WTC11 (cell line): ENCODE measurements at regions not wholly inside any gene's neighbourhood (a gene's known extent, or its start where the extent isn't known, plus 50 kb on each side); places are given as distances from the start of the nearest gene placed in this dataset.
"Not testable (repeated sequence)": the region's sequence is repeated elsewhere in the genome, so short reads cannot be mapped to it uniquely, and the experiment has no call there.

Source experiments
- ATAC-seq: fragments of 200-7000 bp; cut with Tn5 transposase; 2 replicates; pipeline ENCODE4 v1.10.0; 2021; ENCODE audit warnings: mild to moderate bottlenecking, moderate library complexity
- CTCF ChIA-PET: fragments of 300-600 bp; sonication (Branson Sonifier 250); formaldehyde crosslinking; loops from one replicate; lab custom pipeline; 2021; ENCODE audit warnings: antibody characterized with exemption; lab: Charles Lee
- POLR2A ChIA-PET: fragments of 350-600 bp; sonication (Branson Sonifier 250); formaldehyde crosslinking; loops from one replicate; lab custom pipeline; 2021; ENCODE audit warnings: antibody characterized with exemption; lab: Charles Lee
- DNase-seq: peaks from one replicate; pipeline ENCODE4 v3.0.0; 2021; ENCODE audit warnings: low spot score
- H3K27ac Mint-ChIP-seq: 2 replicates; pipeline ENCODE4 v1.8.0; 2021; ENCODE audit warnings: mixed read lengths
- H3K27me3 Mint-ChIP-seq: 2 replicates; pipeline ENCODE4 v1.8.0; 2021; ENCODE audit warnings: low read depth, mild to moderate bottlenecking, moderate library complexity, mixed read lengths
- H3K36me3 Mint-ChIP-seq: 2 replicates; pipeline ENCODE4 v1.8.0; 2021; ENCODE audit warnings: mixed read lengths
- H3K4me1 Mint-ChIP-seq: 2 replicates; pipeline ENCODE4 v1.8.0; 2022; ENCODE audit warnings: mixed read lengths
- H3K4me3 Mint-ChIP-seq: 2 replicates; pipeline ENCODE4 v1.8.0; 2021; ENCODE audit warnings: mild to moderate bottlenecking, moderate library complexity, mixed read lengths
- H3K9me3 Mint-ChIP-seq: 2 replicates; pipeline ENCODE4 v1.8.0; 2021; ENCODE audit warnings: mixed read lengths
- ARID4B ChIP-seq: sonication (generic); formaldehyde crosslinking; IDR thresholded peaks from 2 replicates; pipeline ENCODE4 v1.8.0; 2023; ENCODE audit warnings: missing genetic modification reagents, mild to moderate bottlenecking, borderline replicate concordance
- CREM ChIP-seq: sonication (generic); formaldehyde crosslinking; IDR thresholded peaks from 2 replicates; pipeline ENCODE4 v1.8.1; 2022; ENCODE audit warnings: mild to moderate bottlenecking, missing genetic modification reagents, moderate library complexity
- E2F5 ChIP-seq: sonication (generic); formaldehyde crosslinking; IDR thresholded peaks from 2 replicates; pipeline ENCODE4 v1.8.1; 2022; ENCODE audit warnings: mild to moderate bottlenecking, moderate library complexity, missing genetic modification reagents
- ERG ChIP-seq: fragments of 250-450 bp; sonication (Bioruptor Pico); IDR thresholded peaks from 2 replicates; pipeline ENCODE4 v1.8.0; 2021; ENCODE audit warnings: mild to moderate bottlenecking
- FOXJ3 ChIP-seq: sonication (generic); formaldehyde crosslinking; IDR thresholded peaks from 2 replicates; pipeline ENCODE4 v1.9.0; 2021; ENCODE audit warnings: missing genetic modification reagents, mild to moderate bottlenecking, borderline replicate concordance
- GABPB1 ChIP-seq: sonication (generic); formaldehyde crosslinking; IDR thresholded peaks from 2 replicates; pipeline ENCODE4 v1.8.1; 2023; ENCODE audit warnings: mild to moderate bottlenecking, missing genetic modification reagents
- HMGXB4 ChIP-seq: sonication (generic); formaldehyde crosslinking; IDR thresholded peaks from 2 replicates; pipeline ENCODE4 v1.8.1; 2023; ENCODE audit warnings: mild to moderate bottlenecking, moderate library complexity, missing genetic modification reagents
- NFATC4 ChIP-seq: fragments of 250-450 bp; sonication (Bioruptor Pico); IDR thresholded peaks from 2 replicates; pipeline ENCODE4 v1.9.0; 2021; ENCODE audit warnings: mild to moderate bottlenecking
- NFE2L1 ChIP-seq: sonication (generic); formaldehyde crosslinking; IDR thresholded peaks from 2 replicates; pipeline ENCODE4 v1.8.1; 2023; ENCODE audit warnings: missing genetic modification reagents
- RELA ChIP-seq: sonication (generic); formaldehyde crosslinking; IDR thresholded peaks from 2 replicates; pipeline ENCODE4 v1.8.1; 2022; ENCODE audit warnings: missing genetic modification reagents, mild to moderate bottlenecking, borderline replicate concordance
- RORB ChIP-seq: fragments of 250-450 bp; sonication (Bioruptor Pico); IDR thresholded peaks from 2 replicates; pipeline ENCODE4 v1.9.0; 2021; ENCODE audit warnings: mild to moderate bottlenecking
- STAT6 ChIP-seq: sonication (generic); formaldehyde crosslinking; conservative IDR thresholded peaks from 2 replicates; pipeline ENCODE4 v1.8.1; 2023; ENCODE audit warnings: mild to moderate bottlenecking, low read depth, missing genetic modification reagents, moderate library complexity
- TCF7 ChIP-seq: sonication (generic); formaldehyde crosslinking; IDR thresholded peaks from 2 replicates; pipeline ENCODE4 v1.8.0; 2022; ENCODE audit warnings: mild to moderate bottlenecking, low read depth, missing genetic modification reagents, moderate library complexity
- USF1 ChIP-seq: sonication (generic); formaldehyde crosslinking; IDR thresholded peaks from 2 replicates; pipeline ENCODE4 v1.8.0; 2022; ENCODE audit warnings: mild to moderate bottlenecking, missing genetic modification reagents
- ZNF138 ChIP-seq: sonication (generic); formaldehyde crosslinking; conservative IDR thresholded peaks from 2 replicates; pipeline ENCODE4 v1.8.1; 2022; ENCODE audit warnings: mild to moderate bottlenecking, moderate library complexity, missing genetic modification reagents
- ZNF263 ChIP-seq: sonication (generic); formaldehyde crosslinking; IDR thresholded peaks from 2 replicates; pipeline ENCODE4 v1.8.1; 2022; ENCODE audit warnings: low read depth, mild to moderate bottlenecking, moderate library complexity, missing genetic modification reagents
- ZNF396 ChIP-seq: fragments of 250-450 bp; sonication (Bioruptor Pico); IDR thresholded peaks from 2 replicates; pipeline ENCODE4 v1.8.0; 2021; ENCODE audit warnings: mild to moderate bottlenecking, moderate library complexity, borderline replicate concordance

GRCh38 chrY:11643549-11643948 is 1057.5 kb upstream of the USP9Y start:
- Mint-ChIP-seq H3K9me3 (peaks cover 56% of the 10 kb centered on the region), H3K36me3 (peaks cover 55% of the 10 kb centered on the region), H3K27me3 (peaks cover 32% of the 10 kb centered on the region)
- H3K4me1 Mint-ChIP-seq, POLR2A ChIA-PET, DNase-seq, ATAC-seq, H3K4me3 Mint-ChIP-seq, H3K27ac Mint-ChIP-seq, CTCF ChIA-PET: not testable (repeated sequence)

GRCh38 chrY:11668221-11668620 is 1032.8 kb upstream of the USP9Y start:
- no peak for DNase-seq
- H3K36me3 Mint-ChIP-seq, result peaks cover 65% of the 10 kb centered on the region
- no peak overlapping the region for H3K27ac Mint-ChIP-seq
- ATAC-seq, result no peak
- H3K9me3 Mint-ChIP-seq, result peaks cover 66% of the 10 kb centered on the region; the same call in 1 of the 2 replicates
- no peak overlapping the region for H3K4me3 Mint-ChIP-seq
- POLR2A ChIA-PET, result no interaction called here
- H3K27me3 Mint-ChIP-seq, result peaks cover 39% of the 10 kb centered on the region
- TF ChIP-seq STAT6 (CRISPR knock-in tag) (no peak), RELA (CRISPR knock-in tag) (no peak), CREM (CRISPR knock-in tag) (no peak), ZNF396 (CRISPR knock-in tag) (no peak), USF1 (CRISPR knock-in tag) (no peak), NFATC4 (CRISPR knock-in tag) (no peak), NFE2L1 (CRISPR knock-in tag) (no peak), HMGXB4 (CRISPR knock-in tag) (no peak), ERG (no peak), FOXJ3 (CRISPR knock-in tag) (no peak), E2F5 (CRISPR knock-in tag) (no peak), GABPB1 (no peak), ARID4B (CRISPR knock-in tag) (no peak), TCF7 (CRISPR knock-in tag) (no peak), RORB (CRISPR knock-in tag) (no peak), ZNF138 (no peak), ZNF263 (CRISPR knock-in tag) (no peak)
- no peaks in the 10 kb centered on the region for H3K4me1 Mint-ChIP-seq
- CTCF ChIA-PET, result no interaction called here
